K562 (cell line): ENCODE measurements at regions not wholly inside any gene's neighbourhood (a gene's known extent, or its start where the extent isn't known, plus 50 kb on each side); places are given as distances from the start of the nearest gene placed in this dataset.

Experiments used
- ATAC-seq: fragments of 200-7000 bp; cut with Tn5 transposase; 3 replicates; pipeline ENCODE4 v1.9.1; 2020; ENCODE audit warnings: moderate library complexity
- BruUV-seq: library from RNA; stranded (reverse); fragments of 400-500 nt; replicated peaks from 2 replicates; lab custom pipeline; 2021; lab: Mats Ljungman, UMichigan
- CTCF ChIA-PET: fragments of 300-600 bp; formaldehyde crosslinking; extraction: SDS; loops from one replicate; lab custom pipeline; 2021; ENCODE audit warnings: low intra/inter-chr PET ratio; lab: Yijun Ruan, JAX
- POLR2A ChIA-PET: fragments of 300-600, 350-650 bp; sonication (Branson Sonifier 250); formaldehyde crosslinking; extraction: SDS; loops from one replicate; lab custom pipeline; 2021; ENCODE audit warnings: antibody characterized with exemption, inconsistent platforms; lab: Yijun Ruan, JAX
- DNase-seq, 4 experiments: peaks; one replicate each; pipeline versions ENCODE4 v3.0.0 to v3.0.0-alpha.2; 2011 to 2018; ENCODE audit warnings: low spot score in 3 of 4, mixed read lengths in 3 of 4; ENCODE audit errors: extremely low read depth in 1 of 4
- FAIRE-seq: peaks from 2 replicates; lab custom pipeline; 2011; peaks lifted over from hg19 to GRCh38; lab: Jason Lieb, UNC
- H2AFZ ChIP-seq: 2 replicates; pipeline ENCODE4 v1.6.0; 2011; ENCODE audit warnings: low read depth, low read length, control low read depth, inconsistent platforms
- H3K27ac ChIP-seq: fragments of 200-600 bp; 3 replicates; pipeline ENCODE4 v1.8.0; 2011; ENCODE audit warnings: low read depth, mild to moderate bottlenecking, control low read depth, inconsistent platforms, low read length, moderate library complexity, mixed read lengths; ENCODE audit errors: extremely low read depth
- H3K27me3 ChIP-seq, 2 experiments: fragments of 300-600 bp in 1 of 2; 2 replicates in 1 of 2; 3 replicates in 1 of 2; pipeline versions ENCODE4 v1.6.0 to v1.8.0; 2011; ENCODE audit warnings: inconsistent platforms in 2 of 2, low read length in 2 of 2, mild to moderate bottlenecking in 1 of 2, mixed read lengths in 1 of 2, moderate library complexity in 1 of 2; ENCODE audit not compliant: control insufficient read depth in 2 of 2, insufficient read depth in 2 of 2
- H3K36me3 ChIP-seq: fragments of 300-600 bp; 3 replicates; pipeline ENCODE4 v1.8.0; 2011; ENCODE audit warnings: mild to moderate bottlenecking, low read length, inconsistent platforms; ENCODE audit not compliant: control insufficient read depth, insufficient read depth
- H3K4me1 ChIP-seq, 2 experiments: fragments of 200-600 bp in 1 of 2; replicated peaks in 1 of 2; 2 replicates in 1 of 2; 3 replicates in 1 of 2; pipeline versions ENCODE4 v1.5.1 to v1.8.0; 2011; ENCODE audit warnings: inconsistent platforms in 2 of 2, low read length in 2 of 2, mild to moderate bottlenecking in 1 of 2, mixed read lengths in 1 of 2, moderate library complexity in 1 of 2; ENCODE audit not compliant: control insufficient read depth in 2 of 2, insufficient read depth in 2 of 2
- H3K4me2 ChIP-seq: 2 replicates; pipeline ENCODE4 v1.6.1; 2011; ENCODE audit warnings: low read length, control low read depth, inconsistent platforms, mixed read lengths; ENCODE audit not compliant: insufficient read depth
- H3K4me3 ChIP-seq: fragments of 200-600 bp; sonication (generic), shearing (Covaris generic); 2 replicates; pipeline ENCODE4 v1.5.1; 2016; ENCODE audit warnings: control low read depth, inconsistent platforms
- H3K79me2 ChIP-seq: fragments of 200-600 bp; 3 replicates; pipeline ENCODE4 v1.8.0; 2011; ENCODE audit warnings: low read length, inconsistent platforms; ENCODE audit not compliant: control insufficient read depth, insufficient read depth
- H3K9ac ChIP-seq, 2 experiments: 2 replicates each; pipeline versions ENCODE4 v1.6.0 to v1.6.1; 2011; ENCODE audit warnings: low read depth in 2 of 2, low read length in 2 of 2, control low read depth in 1 of 2, inconsistent platforms in 1 of 2, mild to moderate bottlenecking in 1 of 2, mixed read lengths in 1 of 2; ENCODE audit not compliant: insufficient read depth in 1 of 2
- H3K9me1 ChIP-seq: one replicate; pipeline ENCODE4 v1.6.0; 2011; ENCODE audit warnings: inconsistent platforms, mild to moderate bottlenecking, low read length, moderate library complexity; ENCODE audit not compliant: control insufficient read depth, insufficient read depth
- H3K9me3 ChIP-seq: replicated peaks from 2 replicates; pipeline ENCODE4 v1.5.1; 2011; ENCODE audit warnings: low read depth, low read length, inconsistent platforms; ENCODE audit not compliant: control insufficient read depth, insufficient read depth
- H4K20me1 ChIP-seq: replicated peaks from 2 replicates; pipeline ENCODE4 v1.6.1; 2011; ENCODE audit warnings: low read length, inconsistent platforms, mixed read lengths; ENCODE audit not compliant: control insufficient read depth, insufficient read depth
- ARID2 ChIP-seq: fragments of 450-650 bp; IDR thresholded peaks from 2 replicates; pipeline ENCODE4 v1.6.1; 2017; ENCODE audit warnings: antibody characterized with exemption, mild to moderate bottlenecking
- ATF7 ChIP-seq: fragments of 450-650 bp; IDR thresholded peaks from 2 replicates; pipeline ENCODE4 v1.7.1; 2014; ENCODE audit warnings: mild to moderate bottlenecking, moderate library complexity
- HNRNPLL ChIP-seq: fragments of 200-400 bp; formaldehyde crosslinking; IDR thresholded peaks from 2 replicates; pipeline ENCODE4 v1.6.1; 2017; ENCODE audit warnings: low read length, low read depth, mild to moderate bottlenecking; ENCODE audit not compliant: poor library complexity, severe bottlenecking
- STAT5B ChIP-seq: fragments of 250-450 bp; sonication (Bioruptor Pico); IDR thresholded peaks from 2 replicates; pipeline ENCODE4 v1.8.0; 2021; ENCODE audit warnings: mild to moderate bottlenecking, inconsistent platforms
- WGBS: fragments of 100-300 bp; shearing (Covaris generic); methylation state at CpG from one replicate; pipeline ENCODE4 v1.1.6; 2016; ENCODE audit warnings: low coverage, mixed read lengths; ENCODE audit not compliant: insufficient coverage; ENCODE audit errors: missing lambda C conversion rate; 5-methylcytosine and 5-hydroxymethylcytosine counted together
- in situ Hi-C: fragments of 300-500 bp; cut with MboI; formaldehyde crosslinking; loops from 4 replicates; pipeline ENCODE4 v1.15.0; 2018; ENCODE audit warnings: inconsistent platforms, mixed read lengths
- intact Hi-C: fragments of 100-400 bp; cut with micrococcal nuclease; formaldehyde crosslinking; loops from 2 replicates; pipeline ENCODE4 v1.14.2; 2022
- TF ChIP-seq, protein P1 (sequence below): fragments of 450-650 bp; IDR thresholded peaks from 2 replicates; pipeline ENCODE4 v1.6.1; 2016; ENCODE audit warnings: low read depth, mild to moderate bottlenecking, moderate library complexity
- TF ChIP-seq, protein P2 (sequence below): IDR thresholded peaks from 2 replicates; pipeline ENCODE4 v1.6.1; 2014; ENCODE audit warnings: antibody characterized with exemption
- TF ChIP-seq, protein P3 (sequence below): IDR thresholded peaks from 3 replicates; pipeline ENCODE4 v1.6.1; 2011; ENCODE audit warnings: borderline replicate concordance, mild to moderate bottlenecking; ENCODE audit not compliant: insufficient read length, insufficient read depth
- TF ChIP-seq, protein P4 (sequence below), 2 experiments: fragments of 450-650 bp in 1 of 2; sonication (generic) in 1 of 2; formaldehyde crosslinking in 1 of 2; IDR thresholded peaks; 2 replicates each; pipeline versions ENCODE4 v1.7.1 to v1.9.0; 2016 to 2022; ENCODE audit warnings: inconsistent platforms in 1 of 2, mild to moderate bottlenecking in 1 of 2, missing genetic modification reagents in 1 of 2

DNA sequence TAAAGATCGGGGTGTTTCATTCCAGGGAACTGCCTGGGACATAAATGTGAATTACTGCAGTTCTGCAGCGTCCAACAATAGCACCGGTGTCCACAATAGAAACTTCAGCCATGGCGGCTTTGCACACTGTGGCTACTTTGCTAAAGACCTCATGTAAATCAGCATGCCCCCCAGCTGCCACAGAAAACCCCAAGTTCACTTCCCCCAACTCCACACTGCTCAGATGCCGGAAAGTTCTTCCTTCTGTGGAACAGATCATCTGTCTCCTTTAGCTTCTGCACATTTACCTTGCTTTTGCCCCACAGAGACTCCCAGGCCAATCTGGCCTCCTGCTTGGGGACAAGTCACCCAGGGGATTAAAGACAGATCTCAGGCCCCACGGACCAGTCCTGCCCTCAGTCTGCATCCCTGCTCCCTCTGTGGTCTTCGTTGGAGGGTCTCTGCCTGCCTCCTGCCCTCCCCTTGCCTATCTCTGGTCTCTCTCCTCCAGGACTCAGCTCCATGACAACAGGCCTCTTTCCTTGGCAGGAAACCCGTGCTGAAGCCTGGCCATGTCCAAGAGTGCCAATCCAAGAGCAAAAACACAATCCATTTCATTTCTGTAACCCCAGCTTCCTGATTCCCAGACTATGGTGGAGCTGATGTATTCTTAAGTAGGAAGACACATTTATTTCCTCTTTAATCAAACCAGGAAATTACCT lies 403.2 kb downstream of the RPS24 start:
- ChIA-PET POLR2A (interaction anchor here (0.9 to 1.1 kb wide), 2 partner anchors 9 to 11 kb away, joined by 3 read pairs; no protein-coding TSS in a partner anchor), CTCF (no interaction called here)
- Histone ChIP-seq H3K9me3 (no peaks in the 10 kb centered on the region), H3K9me1 (no peaks in the 10 kb centered on the region), H3K9ac (no peak overlapping the region), H3K79me2 (no peaks in the 10 kb centered on the region), H4K20me1 (no peaks in the 10 kb centered on the region; the same call in none of the 2 replicates), H3K36me3 (no peaks in the 10 kb centered on the region), H2AFZ (no peak overlapping the region), H3K4me1 (no peaks in the 10 kb centered on the region), H3K27ac (no peak overlapping the region), H3K27me3 (peaks cover 0 to 63% of the 10 kb centered on the region in 2 experiments; a peak in 3 of 5 replicates), H3K4me3 (no peak overlapping the region), H3K4me2 (no peak overlapping the region)
- no peak for ATAC-seq
- 0% methylated on average over 8 of the region's 8 CpGs for WGBS
- BruUV-seq: no TSS peak
- FAIRE-seq: no peak
- no peak for DNase-seq
- intact Hi-C loops: no loop called here
- in situ Hi-C loops: no loop called here
- TF ChIP-seq ARID2 (no peak), STAT5B (CRISPR knock-in tag) (no peak), ATF7 (no peak), HNRNPLL (no peak)
- TF ChIP-seq, protein P1, sequence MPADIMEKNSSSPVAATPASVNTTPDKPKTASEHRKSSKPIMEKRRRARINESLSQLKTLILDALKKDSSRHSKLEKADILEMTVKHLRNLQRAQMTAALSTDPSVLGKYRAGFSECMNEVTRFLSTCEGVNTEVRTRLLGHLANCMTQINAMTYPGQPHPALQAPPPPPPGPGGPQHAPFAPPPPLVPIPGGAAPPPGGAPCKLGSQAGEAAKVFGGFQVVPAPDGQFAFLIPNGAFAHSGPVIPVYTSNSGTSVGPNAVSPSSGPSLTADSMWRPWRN: no peak
- TF ChIP-seq, protein P2, sequence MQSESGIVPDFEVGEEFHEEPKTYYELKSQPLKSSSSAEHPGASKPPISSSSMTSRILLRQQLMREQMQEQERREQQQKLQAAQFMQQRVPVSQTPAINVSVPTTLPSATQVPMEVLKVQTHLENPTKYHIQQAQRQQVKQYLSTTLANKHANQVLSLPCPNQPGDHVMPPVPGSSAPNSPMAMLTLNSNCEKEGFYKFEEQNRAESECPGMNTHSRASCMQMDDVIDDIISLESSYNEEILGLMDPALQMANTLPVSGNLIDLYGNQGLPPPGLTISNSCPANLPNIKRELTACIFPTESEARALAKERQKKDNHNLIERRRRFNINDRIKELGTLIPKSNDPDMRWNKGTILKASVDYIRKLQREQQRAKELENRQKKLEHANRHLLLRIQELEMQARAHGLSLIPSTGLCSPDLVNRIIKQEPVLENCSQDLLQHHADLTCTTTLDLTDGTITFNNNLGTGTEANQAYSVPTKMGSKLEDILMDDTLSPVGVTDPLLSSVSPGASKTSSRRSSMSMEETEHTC: no peak
- TF ChIP-seq, protein P3, sequence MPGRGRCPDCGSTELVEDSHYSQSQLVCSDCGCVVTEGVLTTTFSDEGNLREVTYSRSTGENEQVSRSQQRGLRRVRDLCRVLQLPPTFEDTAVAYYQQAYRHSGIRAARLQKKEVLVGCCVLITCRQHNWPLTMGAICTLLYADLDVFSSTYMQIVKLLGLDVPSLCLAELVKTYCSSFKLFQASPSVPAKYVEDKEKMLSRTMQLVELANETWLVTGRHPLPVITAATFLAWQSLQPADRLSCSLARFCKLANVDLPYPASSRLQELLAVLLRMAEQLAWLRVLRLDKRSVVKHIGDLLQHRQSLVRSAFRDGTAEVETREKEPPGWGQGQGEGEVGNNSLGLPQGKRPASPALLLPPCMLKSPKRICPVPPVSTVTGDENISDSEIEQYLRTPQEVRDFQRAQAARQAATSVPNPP: no peak
- TF ChIP-seq, protein P4, sequence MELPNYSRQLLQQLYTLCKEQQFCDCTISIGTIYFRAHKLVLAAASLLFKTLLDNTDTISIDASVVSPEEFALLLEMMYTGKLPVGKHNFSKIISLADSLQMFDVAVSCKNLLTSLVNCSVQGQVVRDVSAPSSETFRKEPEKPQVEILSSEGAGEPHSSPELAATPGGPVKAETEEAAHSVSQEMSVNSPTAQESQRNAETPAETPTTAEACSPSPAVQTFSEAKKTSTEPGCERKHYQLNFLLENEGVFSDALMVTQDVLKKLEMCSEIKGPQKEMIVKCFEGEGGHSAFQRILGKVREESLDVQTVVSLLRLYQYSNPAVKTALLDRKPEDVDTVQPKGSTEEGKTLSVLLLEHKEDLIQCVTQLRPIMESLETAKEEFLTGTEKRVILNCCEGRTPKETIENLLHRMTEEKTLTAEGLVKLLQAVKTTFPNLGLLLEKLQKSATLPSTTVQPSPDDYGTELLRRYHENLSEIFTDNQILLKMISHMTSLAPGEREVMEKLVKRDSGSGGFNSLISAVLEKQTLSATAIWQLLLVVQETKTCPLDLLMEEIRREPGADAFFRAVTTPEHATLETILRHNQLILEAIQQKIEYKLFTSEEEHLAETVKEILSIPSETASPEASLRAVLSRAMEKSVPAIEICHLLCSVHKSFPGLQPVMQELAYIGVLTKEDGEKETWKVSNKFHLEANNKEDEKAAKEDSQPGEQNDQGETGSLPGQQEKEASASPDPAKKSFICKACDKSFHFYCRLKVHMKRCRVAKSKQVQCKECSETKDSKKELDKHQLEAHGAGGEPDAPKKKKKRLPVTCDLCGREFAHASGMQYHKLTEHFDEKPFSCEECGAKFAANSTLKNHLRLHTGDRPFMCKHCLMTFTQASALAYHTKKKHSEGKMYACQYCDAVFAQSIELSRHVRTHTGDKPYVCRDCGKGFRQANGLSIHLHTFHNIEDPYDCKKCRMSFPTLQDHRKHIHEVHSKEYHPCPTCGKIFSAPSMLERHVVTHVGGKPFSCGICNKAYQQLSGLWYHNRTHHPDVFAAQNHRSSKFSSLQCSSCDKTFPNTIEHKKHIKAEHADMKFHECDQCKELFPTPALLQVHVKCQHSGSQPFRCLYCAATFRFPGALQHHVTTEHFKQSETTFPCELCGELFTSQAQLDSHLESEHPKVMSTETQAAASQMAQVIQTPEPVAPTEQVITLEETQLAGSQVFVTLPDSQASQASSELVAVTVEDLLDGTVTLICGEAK (IDR thresholded peaks at IDR 0.05): no peak
- TF ChIP-seq, protein P4 (CRISPR knock-in tag; IDR thresholded peaks at IDR 0.05): no peak
